Stimulated activated naive CD4-positive, alpha-beta T cell (primary cell): ENCODE measurements at regions not wholly inside any gene's neighbourhood (a gene's known extent, or its start where the extent isn't known, plus 50 kb on each side); places are given as distances from the start of the nearest gene placed in this dataset.

Experiments used
- DNase-seq, 6 experiments: peaks; one replicate each; lab custom pipeline; 2025; lab: John Stamatoyannopoulos, UW

DNA sequence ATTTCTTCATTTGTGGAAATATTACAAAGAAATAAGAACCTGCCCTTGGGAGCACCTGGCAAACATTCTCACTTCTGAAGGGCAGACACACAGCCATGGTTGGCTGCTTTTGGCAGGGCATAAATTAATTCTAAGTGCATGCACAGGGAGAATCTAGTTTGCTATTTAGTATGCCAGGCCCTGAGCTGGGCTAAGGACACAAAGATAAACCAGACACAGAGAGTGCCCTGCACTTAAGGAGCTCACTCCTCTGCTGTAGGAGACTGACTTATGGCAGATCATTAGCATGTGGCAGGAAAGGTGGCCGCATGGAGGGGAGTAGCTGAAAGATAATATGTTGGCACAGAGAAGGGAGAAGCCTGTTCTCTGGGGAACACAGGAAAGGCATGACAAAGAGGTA, 367.0 kb downstream of the LPIN1 start:
- DNase-seq, result no peak

DNA sequence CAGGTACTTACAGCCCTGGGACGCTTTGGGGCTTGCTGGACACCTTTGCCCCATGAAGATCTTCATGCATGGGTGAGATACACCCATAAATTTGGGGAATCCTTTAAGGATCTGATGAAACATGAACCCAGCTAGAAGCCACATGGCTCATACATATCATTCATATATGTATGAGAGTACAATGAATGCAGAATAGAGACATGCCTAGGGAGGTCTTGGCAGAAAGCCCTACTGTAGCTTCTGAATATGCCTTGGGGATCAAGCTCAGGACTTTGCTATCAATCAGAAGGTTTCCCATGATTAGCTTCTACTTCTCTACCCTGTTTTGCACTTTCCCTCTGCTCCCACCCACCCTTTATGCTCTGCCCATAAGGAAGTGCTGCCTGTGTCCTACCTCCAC, 368.4 kb downstream of the LPIN1 start:
- DNase-seq, result no peak

DNA sequence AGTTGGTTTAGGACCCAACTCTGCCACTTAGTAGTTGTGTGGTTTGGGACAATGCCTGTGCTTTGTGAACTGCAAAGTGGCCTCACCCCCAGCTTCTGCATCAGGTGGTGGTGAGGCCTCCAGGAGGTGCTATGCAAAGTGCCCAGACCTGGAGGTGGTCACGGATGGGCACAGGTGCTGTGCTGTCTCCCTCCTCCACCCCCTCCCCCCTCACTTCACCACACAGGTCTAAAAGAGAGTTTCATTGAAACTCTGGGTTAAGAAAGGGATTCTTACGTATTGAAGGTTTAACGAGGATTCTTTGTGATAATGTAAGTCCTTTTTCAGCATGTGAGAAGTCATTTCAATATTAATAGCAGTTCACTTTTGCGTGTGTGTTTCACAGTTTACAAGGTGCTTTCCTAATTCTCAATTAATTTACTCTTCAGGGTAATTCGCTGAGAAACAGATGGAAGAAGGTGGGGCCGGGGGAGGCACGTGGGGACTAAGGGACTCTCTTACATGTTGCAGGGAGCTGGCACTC, 369.9 kb downstream of the LPIN1 start:
- no peak for DNase-seq

DNA sequence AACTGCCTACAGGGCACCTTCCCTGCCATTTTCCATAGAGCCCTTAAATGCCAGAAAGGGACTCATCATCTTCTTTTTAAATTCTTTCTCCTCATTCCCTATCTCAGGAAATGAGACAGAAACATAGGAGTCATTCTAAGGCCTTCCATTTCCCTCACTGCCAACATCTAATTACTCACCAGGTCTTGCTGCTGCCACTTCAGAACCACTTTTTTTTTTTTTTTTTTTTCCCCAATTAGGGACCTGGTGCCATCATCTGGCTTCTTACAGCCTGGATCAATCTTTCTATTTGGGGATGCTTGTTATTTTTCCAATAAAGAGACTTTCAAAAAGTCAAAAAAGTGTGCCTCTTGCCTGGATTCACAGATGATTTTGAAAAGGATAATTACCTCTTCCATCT, 373.4 kb downstream of the LPIN1 start:
- no peak for DNase-seq

DNA sequence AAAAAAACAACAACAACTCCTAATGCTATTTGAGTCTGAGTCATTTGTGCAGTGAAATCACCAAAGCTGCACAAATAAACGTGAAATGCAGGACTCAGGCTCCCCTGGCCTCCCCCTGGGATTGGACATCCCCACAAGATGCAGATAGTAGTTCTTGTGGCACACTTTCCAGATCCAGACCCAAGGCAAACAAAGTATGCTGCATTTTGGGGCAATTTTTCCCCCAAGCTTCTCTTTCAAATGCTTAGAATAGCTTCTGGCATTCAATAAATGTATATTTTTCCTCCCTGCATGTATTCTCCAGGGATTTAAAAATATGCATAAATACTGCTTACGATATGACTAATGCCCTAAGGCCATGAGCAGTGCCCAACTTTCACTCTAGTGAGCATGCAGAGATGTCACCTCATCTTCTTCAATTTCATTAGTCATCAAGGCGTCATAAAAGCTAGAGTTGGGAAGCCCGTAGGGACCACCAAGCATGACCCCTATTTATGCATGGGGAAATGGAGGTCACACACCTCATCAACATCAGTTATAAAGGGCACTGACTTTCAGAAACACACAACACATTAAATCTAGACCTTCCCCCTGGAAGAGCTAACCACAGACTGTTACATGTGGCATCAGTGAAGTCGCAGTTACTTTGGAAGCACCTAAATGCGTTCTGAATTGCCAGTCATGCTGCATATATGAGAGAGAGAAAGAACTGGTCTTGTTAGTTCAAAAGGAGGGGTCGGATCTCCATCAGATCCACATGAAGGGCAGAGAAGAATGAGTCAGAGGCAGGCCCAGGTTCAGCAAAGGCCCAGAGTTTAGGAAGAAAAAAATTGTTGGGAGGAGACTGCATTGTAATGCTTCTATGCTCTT, 374.1 kb downstream of the LPIN1 start:
- DNase-seq, result no peak

DNA sequence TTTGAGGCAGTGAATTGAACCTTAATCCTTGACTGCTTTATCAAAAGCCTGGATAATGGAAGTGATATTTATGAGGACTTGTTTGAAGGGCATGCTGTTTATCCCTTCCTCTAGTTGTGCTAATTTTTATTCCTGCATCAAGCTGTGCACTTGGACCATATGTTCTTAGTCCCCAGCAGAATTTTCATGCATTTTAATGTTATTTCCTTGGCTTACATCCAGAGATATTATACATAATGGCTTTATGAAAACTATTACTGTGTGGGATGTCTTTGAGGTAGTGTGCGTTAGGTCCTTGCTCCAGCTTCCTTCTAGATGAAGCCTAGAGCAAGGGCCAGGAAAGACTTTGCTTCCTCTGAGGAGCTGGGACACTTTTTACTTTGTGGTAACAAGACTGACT, 378.4 kb downstream of the LPIN1 start:
- no peak for DNase-seq

DNA sequence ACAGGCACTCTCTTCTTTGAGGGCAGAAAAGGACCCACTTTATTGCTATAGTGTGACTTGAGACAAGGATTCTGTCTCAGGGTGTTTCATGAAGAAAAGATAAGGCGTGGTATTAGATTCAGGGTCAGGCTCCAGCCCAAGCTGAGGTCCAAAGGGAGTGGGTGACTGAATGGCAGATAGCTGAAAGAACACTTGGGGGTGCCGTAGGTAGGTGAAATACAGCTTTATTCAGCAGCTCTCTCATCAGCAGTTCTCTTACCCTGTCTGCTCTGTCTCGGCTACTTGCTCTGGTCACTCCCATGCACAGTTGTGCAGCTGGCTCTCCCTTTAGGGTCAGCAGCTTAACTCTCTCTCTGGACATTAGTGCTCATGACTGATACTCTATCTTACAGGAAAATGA, 379.9 kb downstream of the LPIN1 start:
- DNase-seq, result no peak

DNA sequence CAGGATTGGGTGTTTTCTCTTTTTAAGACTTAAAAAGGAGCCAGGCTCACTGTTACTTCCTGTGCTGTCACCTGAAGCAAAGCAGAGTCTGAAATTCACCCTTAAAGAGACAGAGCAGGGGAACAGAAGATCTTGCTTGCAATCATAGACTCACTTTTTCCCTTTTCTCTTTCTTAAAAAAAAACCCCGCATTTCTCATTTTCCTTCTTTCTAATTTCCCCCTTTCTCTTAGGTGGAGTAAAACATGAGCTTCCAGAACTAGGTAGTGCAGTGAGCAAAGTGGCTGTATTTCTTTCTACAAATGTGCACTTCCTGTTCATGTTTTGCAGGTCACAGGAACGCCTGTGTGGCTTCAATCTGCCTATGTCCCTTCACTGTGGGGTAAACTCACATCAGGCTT, 381.2 kb downstream of the LPIN1 start:
- DNase-seq, result peak in 3 of 6 experiments; percentile 47 to 64 (median 52)

DNA sequence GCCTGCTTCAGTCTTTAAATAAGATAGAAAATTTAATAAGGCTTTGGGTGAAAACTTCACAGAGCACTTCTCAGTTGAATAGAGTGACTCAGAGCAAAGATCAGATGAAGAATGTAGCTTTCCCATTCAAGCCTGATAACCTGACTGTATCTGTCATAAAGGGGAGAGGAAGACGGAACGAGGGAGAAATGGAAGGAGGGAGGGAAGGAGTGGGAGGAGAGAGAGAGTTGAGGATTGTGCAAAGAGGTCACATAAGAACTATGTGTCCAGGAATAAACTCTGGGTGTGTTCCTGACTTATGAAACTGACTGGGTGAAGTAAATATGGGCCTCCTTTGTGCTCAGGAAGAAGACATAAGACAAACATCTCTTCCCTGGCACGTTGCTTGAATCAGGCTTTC, 385.5 kb downstream of the LPIN1 start:
- DNase-seq, result no peak

DNA sequence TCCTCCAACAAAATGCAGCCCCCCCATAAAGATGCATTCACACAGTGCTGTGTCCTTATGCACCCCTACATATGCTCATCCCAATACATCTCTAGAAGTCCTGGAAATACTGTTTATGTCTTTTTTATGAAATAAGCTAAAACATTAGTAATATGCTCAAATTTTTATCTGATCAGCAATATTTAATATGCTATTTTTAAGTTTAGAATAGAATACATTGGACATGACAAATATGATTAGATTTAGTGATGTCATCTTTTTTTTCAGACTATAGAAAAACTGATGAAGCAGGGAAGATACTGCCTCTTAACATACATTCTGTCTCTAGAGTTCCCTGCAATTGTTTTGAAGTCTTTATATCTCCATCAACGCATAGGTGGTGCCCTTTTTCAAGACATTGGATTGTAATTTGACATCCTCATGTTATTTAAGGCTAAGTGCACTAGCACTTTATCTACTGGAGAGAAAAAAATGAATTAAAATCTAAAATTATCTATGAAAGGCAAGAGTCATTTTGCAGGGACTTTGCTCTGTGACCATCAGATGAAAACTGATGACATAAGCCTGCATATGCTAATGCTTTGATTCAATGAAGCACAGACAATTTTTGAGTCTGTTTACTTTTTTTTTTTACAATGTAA, 395.3 kb downstream of the LPIN1 start:
- DNase-seq, result no peak

DNA sequence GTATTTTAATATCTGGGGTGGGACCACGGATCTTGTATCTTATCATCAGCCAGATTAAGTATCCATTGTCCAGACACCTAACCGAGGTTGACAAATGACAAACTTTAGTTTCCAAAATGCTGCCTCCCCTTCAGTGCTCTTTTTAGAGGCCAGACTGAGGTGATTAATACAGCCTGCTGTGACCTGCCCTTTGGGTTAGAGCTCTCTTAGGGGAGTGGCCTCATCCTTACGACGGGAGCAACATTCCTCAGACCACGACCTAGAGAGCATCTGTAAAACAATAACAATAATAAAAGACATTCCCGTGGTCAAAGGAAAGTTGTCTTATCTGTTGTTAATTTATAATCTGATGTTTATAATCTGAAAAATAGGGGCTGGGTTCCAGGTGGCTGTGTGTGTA, 405.3 kb downstream of the LPIN1 start:
- DNase-seq, result no peak

DNA sequence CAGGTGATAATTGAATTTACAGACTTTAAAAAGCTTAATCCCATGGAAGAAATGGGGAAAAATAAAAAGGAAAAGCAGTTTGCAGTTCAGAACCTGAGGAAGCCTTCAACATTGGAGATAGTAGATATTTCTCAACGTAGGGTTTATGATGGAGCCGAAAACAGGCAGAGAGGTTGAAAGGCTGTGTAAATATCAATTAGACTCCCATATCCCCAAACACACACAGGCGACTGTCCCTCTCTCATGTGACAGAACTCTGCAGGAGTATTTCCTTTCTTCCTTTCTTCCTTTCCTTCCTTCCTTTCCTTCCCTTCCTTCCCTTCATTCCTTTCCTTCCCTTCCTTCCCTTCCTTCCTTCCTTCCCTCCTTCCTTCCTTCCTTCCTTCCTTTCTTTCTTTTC, 406.5 kb downstream of the LPIN1 start:
- no peak for DNase-seq

DNA sequence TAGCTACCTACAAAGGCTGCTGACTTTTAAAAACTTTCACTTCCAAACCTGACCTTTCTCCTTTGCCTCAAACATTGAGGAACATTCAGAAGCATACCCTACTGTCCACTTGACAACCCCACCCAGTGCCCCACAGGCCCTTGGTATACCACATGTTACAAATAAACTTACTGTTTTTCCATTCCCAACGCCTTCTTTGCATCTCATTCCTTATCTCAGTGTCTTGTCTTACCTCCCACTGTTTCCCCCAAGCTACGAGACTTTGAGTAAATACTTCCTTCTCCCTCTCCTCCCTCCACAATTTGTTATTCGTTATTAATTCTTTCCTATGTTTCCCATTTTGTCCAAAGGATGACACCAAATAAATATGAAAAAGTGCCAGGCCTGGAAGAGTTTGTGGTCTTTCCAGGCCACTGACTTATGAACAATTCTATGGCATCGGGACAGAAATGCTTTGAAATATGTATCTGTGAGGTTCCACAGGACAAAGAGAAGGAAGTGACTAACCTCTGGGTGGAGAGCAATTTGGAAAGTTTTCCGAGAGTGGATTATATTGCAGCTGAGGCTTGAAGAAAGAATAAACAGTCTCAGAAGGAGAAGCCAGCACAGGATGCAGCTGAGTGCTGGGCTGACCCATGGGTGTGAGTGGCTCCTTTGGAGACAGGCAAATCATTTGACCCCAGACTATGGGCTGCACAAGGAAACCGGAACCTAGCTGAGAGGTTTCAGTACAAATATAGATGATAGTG, 409.0 kb downstream of the LPIN1 start:
- DNase-seq, result no peak

DNA sequence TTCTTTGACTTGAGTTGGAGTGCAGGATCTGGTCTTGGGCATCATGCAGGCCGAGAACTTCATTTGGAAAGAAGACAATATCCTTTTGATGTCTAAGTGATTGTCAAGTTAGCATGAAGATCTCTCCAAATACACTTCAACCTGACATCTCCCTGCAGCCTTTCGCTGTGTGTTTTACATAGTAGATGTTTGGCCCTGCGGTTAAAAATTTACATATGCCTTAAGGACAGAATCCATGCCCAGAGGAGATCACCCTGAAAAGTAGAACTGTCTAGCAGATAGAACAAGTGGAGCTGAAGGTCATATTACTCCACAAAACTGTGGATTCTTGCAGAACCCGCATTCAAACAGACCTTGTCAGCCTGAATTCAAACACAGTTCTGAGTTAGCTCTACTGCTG, 409.9 kb downstream of the LPIN1 start:
- no peak for DNase-seq

DNA sequence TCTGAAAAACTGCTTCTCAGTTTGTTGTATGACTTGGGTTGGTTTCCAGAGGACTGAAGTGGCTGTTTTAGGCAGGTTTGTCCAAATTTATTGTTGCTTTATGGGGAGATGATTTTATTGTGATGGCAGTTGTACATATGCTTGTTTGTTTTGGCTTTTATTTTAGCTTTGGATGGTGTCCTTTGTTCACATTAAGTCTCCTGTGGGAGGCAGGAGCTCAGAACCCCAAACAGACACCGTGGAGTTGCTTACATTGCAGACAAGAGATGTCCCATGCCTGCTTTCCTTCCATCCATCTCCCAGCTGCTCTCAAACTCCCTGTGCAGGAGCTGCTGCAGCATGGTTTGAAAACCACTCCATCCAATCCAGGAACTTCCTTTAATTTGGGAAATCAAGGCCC, 414.7 kb downstream of the LPIN1 start:
- DNase-seq, result no peak

DNA sequence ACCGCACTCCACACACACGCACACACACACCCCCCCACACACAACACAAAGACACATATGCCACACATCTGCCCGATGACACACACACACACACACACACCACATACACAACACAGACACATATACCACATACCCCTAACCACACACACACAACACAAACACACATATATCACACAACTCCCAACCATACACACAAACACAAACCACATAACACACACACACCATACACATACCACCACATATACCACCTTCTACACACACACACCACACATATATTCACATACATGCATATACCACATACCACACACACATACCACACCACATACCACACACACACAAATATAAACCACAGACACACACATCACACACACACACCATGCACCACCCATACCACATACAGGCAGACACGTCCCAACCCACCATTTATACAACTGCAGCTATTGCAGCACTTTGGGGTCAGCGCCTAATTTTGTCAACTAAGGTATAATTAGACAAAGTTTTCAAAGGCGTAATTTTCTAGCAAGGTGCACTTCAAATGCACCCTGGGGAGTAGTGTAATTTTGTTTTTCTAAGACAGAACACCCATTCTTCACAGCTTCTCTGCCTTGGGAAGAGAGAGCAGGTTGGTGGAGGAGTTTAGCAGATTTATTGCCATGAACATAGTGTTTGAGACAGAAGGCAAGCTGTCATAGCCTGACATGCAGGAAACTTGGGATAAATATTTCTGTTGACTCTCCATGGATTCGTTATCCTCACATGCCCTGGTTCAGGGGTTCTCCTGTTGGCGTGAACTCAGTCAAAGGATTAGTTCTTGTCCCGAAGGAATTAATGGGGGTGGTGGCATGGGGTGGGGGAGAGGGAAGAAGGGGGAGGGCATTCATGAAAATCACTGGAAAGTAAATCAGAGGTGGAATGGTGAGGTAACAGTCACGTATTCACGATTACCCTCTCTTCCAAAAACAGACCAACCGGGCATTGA, 416.1 kb downstream of the LPIN1 start:
- DNase-seq, result no peak

DNA sequence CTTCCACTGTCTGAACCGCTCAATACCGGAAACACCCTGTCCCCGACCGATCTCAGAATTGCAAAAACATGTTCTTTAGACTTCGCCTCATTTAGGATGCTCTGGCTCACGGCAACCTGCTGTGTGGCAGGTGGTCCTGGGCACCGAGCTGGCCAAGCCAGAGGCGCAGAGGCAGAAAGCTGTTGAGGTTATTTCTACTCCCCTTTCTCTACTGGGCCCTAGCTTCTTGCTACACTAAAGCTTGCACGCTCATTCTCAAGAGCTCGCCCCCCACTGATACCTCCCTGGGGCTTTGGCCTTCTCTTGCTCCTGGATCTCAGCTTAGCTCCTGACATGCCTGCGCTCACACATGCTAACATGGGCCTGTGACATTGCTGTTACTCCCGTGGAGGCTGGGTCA, 417.4 kb downstream of the LPIN1 start:
- no peak for DNase-seq

DNA sequence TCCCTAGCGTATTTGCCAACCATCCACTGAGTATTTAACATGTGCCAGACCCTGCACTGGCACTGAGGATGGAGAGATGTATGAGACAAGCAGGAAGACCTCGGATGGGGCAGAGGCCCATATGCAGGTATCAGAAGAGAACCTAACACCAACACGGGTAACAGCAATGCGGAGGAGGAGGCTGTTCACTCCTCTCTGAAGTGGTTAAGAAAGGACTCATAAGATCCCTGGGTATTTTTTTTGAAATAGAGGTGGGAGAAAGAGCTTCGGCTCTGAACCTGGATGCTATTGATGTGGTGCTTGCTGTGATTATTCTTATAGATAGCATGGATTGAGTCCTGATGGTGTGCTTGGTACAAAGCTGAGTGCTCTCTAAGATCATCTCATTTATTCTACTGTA, 418.3 kb downstream of the LPIN1 start:
- no peak for DNase-seq

DNA sequence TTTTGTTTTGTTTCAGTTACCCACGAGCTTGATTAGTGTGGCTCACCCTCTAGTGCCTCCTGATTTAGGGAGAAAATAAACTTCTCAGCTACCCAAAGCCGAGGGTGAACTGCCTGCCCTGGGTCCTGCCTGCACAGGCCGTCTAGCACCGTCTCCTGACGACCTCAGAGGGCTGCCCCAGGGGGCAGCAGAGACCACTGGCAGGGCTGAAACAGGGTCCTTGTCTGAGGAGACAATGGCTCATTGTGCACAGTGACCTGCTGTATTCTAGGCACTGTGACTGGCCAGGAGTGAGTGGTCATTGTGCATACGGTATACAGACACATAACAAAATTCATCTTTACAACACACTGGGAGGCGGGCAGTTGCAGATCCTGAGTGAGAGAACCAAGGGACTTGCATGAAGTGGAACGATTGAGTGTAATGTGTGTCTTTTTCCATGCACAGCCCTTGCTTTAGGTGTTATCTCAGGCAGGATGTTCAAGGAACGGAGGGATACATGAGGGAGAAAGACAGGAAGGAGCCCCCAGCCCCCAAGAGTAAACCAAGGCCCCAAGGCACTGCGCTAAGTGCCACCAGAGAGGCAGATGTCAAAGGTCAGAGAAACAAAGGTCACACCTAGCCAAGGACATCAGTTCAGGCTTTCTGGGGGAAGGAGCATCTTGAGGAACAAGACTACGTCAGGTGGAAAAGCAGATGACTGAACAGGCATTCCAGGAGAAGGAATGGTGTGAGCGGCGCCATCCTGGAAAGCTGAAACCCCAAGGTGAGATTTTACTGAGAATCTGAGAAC, 421.3 kb downstream of the LPIN1 start:
- no peak for DNase-seq

DNA sequence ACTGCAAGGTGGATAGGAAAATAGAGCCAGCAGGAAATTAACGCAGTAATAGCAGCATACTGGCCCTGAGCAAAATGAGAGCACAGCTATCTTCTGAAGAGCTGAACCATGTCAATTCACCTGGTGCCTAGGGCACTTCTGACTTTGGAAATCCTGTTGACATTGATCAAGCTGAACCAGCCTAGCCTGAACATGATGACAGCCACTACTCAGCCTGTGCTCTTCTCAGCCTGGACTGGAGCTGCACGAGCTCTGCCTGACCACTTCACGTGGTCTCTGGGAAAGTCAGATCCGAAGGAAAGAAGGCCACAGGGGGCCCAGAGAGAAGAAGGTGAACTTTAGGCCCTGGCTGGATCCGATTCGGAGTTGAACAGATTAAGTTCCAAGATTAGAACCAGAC, 421.9 kb downstream of the LPIN1 start:
- DNase-seq, result no peak
